ENCODE measurements at regions not wholly inside any gene's neighbourhood (a gene's known extent, or its start where the extent isn't known, plus 50 kb on each side); places are given as distances from the start of the nearest gene placed in this dataset.

- TF ChIP-seq CTCF (IDR thresholded peaks at IDR 0.05; ENCODE audit: insufficient read depth, low read length) (no peak), POLR2AphosphoS5 (IDR thresholded peaks at IDR 0.05; ENCODE audit: low read depth) (no peak), REST (IDR thresholded peaks at IDR 0.05; ENCODE audit: insufficient replicate concordance, low read depth) (no peak), SPI1 (IDR thresholded peaks at IDR 0.05; ENCODE audit: borderline replicate concordance, low read depth) (no peak)
Measured at GRCh38 chr22:49278340-49278739, 549.3 kb downstream of the BRD1 start.

All from HL-60 (cell line).